Osteoblast (primary cell): ENCODE measurements at regions not wholly inside any gene's neighbourhood (a gene's known extent, or its start where the extent isn't known, plus 50 kb on each side); places are given as distances from the start of the nearest gene placed in this dataset.

Experiments
- DNase-seq: peaks from one replicate; pipeline ENCODE4 v3.0.0; 2011; ENCODE audit warnings: low spot score, mixed read lengths; ENCODE audit not compliant: insufficient read length; ENCODE audit errors: missing footprints
- H2AFZ ChIP-seq: 2 replicates; pipeline ENCODE4 v1.6.0; 2011; ENCODE audit warnings: mild to moderate bottlenecking, low read length
- H3K27ac ChIP-seq: 2 replicates; pipeline ENCODE4 v1.5.1; 2011; ENCODE audit warnings: mild to moderate bottlenecking, low read depth, low read length, moderate library complexity
- H3K27me3 ChIP-seq: 2 replicates; pipeline ENCODE4 v1.6.0; 2012; ENCODE audit warnings: mild to moderate bottlenecking, control low read depth, inconsistent platforms, low read length, moderate library complexity; ENCODE audit not compliant: insufficient read depth
- H3K36me3 ChIP-seq: 2 replicates; pipeline ENCODE4 v1.5.1; 2011; ENCODE audit warnings: mild to moderate bottlenecking, low read length, control low read depth, moderate library complexity; ENCODE audit not compliant: insufficient read depth
- H3K4me1 ChIP-seq: 2 replicates; pipeline ENCODE4 v1.5.1; 2011; ENCODE audit warnings: mild to moderate bottlenecking, low read length, control low read depth, moderate library complexity; ENCODE audit not compliant: insufficient read depth
- H3K4me2 ChIP-seq: 2 replicates; pipeline ENCODE4 v1.6.0; 2011; ENCODE audit warnings: mild to moderate bottlenecking, low read length; ENCODE audit not compliant: insufficient read depth
- H3K4me3 ChIP-seq: fragments of 200-600 bp; sonication (generic); 3 replicates; pipeline ENCODE4 v1.5.1; 2012; ENCODE audit warnings: mild to moderate bottlenecking, low read length, inconsistent platforms; ENCODE audit not compliant: insufficient read depth
- H3K79me2 ChIP-seq: 2 replicates; pipeline ENCODE4 v1.6.0; 2012; ENCODE audit warnings: mild to moderate bottlenecking, low read length, control low read depth, inconsistent platforms; ENCODE audit not compliant: insufficient read depth
- H3K9me3 ChIP-seq: 2 replicates; pipeline ENCODE4 v1.5.1; 2011; ENCODE audit warnings: low read depth, low read length, control low read depth
- H4K20me1 ChIP-seq: 2 replicates; pipeline ENCODE4 v1.6.0; 2012; ENCODE audit warnings: mild to moderate bottlenecking, low read length, control low read depth; ENCODE audit not compliant: insufficient read depth
- TF ChIP-seq, protein P1 (sequence below): IDR thresholded peaks from 2 replicates; pipeline ENCODE4 v1.5.1; 2011; ENCODE audit warnings: mild to moderate bottlenecking, low read depth, low read length, moderate library complexity; ENCODE audit errors: extremely low read depth

DNA sequence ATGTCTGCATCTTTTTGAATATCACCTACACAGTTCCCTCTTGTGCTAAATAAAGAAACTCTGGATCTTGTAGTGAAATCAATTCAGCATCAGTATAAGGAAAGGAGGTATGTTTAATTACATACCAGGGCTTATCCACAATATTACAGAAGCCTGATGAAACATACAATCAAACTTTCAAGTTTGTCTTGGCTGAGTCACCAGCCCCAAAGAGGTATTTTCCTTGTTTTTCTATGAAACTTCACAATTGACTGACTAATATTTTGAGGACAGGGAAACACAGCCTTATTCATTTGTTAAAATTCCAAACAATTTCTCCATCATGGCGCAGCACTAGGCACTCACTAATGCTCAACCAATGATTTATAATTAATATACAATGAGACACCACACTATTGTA is 952.4 kb downstream of the PCDH17 start:
- no peak overlapping the region for H3K27ac ChIP-seq
- TF ChIP-seq, protein P1, sequence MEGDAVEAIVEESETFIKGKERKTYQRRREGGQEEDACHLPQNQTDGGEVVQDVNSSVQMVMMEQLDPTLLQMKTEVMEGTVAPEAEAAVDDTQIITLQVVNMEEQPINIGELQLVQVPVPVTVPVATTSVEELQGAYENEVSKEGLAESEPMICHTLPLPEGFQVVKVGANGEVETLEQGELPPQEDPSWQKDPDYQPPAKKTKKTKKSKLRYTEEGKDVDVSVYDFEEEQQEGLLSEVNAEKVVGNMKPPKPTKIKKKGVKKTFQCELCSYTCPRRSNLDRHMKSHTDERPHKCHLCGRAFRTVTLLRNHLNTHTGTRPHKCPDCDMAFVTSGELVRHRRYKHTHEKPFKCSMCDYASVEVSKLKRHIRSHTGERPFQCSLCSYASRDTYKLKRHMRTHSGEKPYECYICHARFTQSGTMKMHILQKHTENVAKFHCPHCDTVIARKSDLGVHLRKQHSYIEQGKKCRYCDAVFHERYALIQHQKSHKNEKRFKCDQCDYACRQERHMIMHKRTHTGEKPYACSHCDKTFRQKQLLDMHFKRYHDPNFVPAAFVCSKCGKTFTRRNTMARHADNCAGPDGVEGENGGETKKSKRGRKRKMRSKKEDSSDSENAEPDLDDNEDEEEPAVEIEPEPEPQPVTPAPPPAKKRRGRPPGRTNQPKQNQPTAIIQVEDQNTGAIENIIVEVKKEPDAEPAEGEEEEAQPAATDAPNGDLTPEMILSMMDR = no peak
- no peak for DNase-seq

DNA sequence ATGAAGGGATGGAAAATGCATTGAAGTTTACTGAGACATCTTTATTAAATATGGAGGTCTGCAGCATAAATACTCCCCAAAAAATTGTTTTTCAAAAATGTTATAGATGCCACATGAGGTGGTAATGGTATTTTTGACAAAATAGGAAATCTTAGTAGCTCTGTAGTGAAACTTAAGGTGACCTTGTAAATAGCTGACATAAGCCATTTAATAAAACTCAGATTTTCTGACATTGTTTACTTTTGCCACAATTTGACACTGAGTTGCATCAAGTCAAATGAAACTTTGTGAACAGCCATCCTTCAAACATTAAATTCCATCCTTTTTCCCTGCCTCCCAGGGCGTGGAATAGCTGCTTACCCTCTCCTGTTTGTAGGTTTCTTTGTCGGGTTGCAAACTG is 953.1 kb downstream of the PCDH17 start:
- Histone ChIP-seq H3K36me3 (no peaks in the 10 kb centered on the region), H2AFZ (no peak overlapping the region), H3K27me3 (no peaks in the 10 kb centered on the region), H3K79me2 (no peaks in the 10 kb centered on the region), H3K4me3 (no peak overlapping the region), H3K4me2 (no peak overlapping the region), H3K4me1 (no peaks in the 10 kb centered on the region), H3K9me3 (no peaks in the 10 kb centered on the region), H3K27ac (no peak overlapping the region), H4K20me1 (no peaks in the 10 kb centered on the region)
- TF ChIP-seq, protein P1 = no peak
- no peak for DNase-seq

More for the DNA sequence above, 952.4 kb downstream of the PCDH17 start:
- Histone ChIP-seq H3K4me2 (no peak overlapping the region), H3K27me3 (no peaks in the 10 kb centered on the region), H3K4me1 (no peaks in the 10 kb centered on the region), H4K20me1 (no peaks in the 10 kb centered on the region), H2AFZ (no peak overlapping the region), H3K9me3 (no peaks in the 10 kb centered on the region), H3K79me2 (no peaks in the 10 kb centered on the region), H3K36me3 (no peaks in the 10 kb centered on the region), H3K4me3 (no peak overlapping the region)

DNA sequence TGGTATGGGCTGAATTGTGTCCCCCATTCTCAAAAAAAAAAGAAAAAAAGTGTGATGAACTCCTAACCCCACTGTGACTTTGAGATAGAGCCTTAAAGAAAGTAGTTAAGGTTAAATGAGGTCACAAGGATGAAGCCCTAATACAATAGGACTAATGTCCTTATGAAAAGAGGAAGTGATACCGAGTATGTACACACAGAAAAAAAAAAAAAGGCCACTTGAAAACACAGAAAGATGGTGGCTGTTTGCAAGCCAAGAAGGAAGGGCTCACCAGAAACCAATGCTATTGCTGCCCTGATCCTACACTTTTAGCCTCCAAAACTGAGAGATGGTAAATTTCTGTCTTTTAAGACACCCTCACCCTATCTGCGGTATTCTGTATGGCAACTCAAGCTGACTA is 955.6 kb downstream of the PCDH17 start:
- Histone ChIP-seq H3K4me3 (no peak overlapping the region), H3K79me2 (no peaks in the 10 kb centered on the region), H2AFZ (no peak overlapping the region), H3K4me2 (no peak overlapping the region), H3K9me3 (no peaks in the 10 kb centered on the region), H3K4me1 (no peaks in the 10 kb centered on the region), H3K36me3 (no peaks in the 10 kb centered on the region), H4K20me1 (no peaks in the 10 kb centered on the region), H3K27ac (no peak overlapping the region), H3K27me3 (no peaks in the 10 kb centered on the region)
- no peak for DNase-seq
- TF ChIP-seq, protein P1 = no peak

DNA sequence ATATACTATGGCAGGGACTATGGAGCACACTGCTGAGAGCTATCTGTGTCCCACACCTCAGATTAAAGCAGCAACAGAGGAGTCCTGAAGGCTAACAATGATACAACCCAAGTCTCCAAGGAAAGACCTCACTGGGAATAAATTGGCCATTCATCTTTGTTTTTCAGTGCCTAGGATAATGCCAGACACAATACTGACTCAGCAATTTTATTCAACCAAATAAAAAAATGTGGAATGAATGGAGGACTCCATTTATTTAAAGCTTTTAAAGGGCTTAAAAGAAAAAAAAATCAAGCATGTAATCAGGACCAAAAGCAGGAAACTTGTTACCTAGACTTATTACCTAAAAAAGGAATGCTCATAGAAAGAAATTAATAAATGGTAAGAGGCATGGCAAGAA is 960.5 kb downstream of the PCDH17 start:
- Histone ChIP-seq H4K20me1 (no peaks in the 10 kb centered on the region), H3K4me1 (no peaks in the 10 kb centered on the region), H2AFZ (no peak overlapping the region), H3K36me3 (no peaks in the 10 kb centered on the region), H3K9me3 (peaks cover 2% of the 10 kb centered on the region), H3K27me3 (no peaks in the 10 kb centered on the region), H3K4me3 (no peak overlapping the region), H3K79me2 (no peaks in the 10 kb centered on the region), H3K27ac (no peak overlapping the region), H3K4me2 (no peak overlapping the region)
- TF ChIP-seq, protein P1 = no peak
- DNase-seq = no peak
